Progenitor cell of endocrine pancreas (in vitro differentiated cells): ENCODE measurements at regions not wholly inside any gene's neighbourhood (a gene's known extent, or its start where the extent isn't known, plus 50 kb on each side); places are given as distances from the start of the nearest gene placed in this dataset.

Experiments used
- DNase-seq: peaks from one replicate; pipeline ENCODE4 v3.0.0; 2021; ENCODE audit warnings: low spot score; ENCODE audit not compliant: unreplicated experiment
- H3K27ac Mint-ChIP-seq: 2 replicates; pipeline ENCODE4 v1.8.0; 2021; ENCODE audit warnings: mild to moderate bottlenecking, moderate library complexity, mixed read lengths
- H3K27me3 Mint-ChIP-seq: 2 replicates; pipeline ENCODE4 v1.8.0; 2021; ENCODE audit warnings: mixed read lengths
- H3K36me3 Mint-ChIP-seq: 2 replicates; pipeline ENCODE4 v1.8.0; 2022; ENCODE audit warnings: mixed read lengths; ENCODE audit not compliant: insufficient read depth
- H3K4me1 Mint-ChIP-seq: 2 replicates; pipeline ENCODE4 v1.8.0; 2021; ENCODE audit warnings: low read depth, mixed read lengths
- H3K4me3 Mint-ChIP-seq: 2 replicates; pipeline ENCODE4 v1.8.0; 2021; ENCODE audit warnings: low read depth, mild to moderate bottlenecking, moderate library complexity, mixed read lengths
- H3K9me3 Mint-ChIP-seq: 2 replicates; pipeline ENCODE4 v1.8.0; 2021; ENCODE audit warnings: low read depth, mixed read lengths
- CTCF ChIP-seq: fragments of 200-600 bp; sonication (generic); IDR thresholded peaks from one replicate; pipeline ENCODE4 v1.5.0; 2021; ENCODE audit warnings: antibody characterized with exemption, mild to moderate bottlenecking; ENCODE audit not compliant: unreplicated experiment

- no peaks in the 10 kb centered on the region for H3K36me3 Mint-ChIP-seq
- no peaks in the 10 kb centered on the region for H3K9me3 Mint-ChIP-seq
- no peak for TF ChIP-seq CTCF
- H3K4me3 Mint-ChIP-seq: no peak overlapping the region
- no peak overlapping the region for H3K27ac Mint-ChIP-seq
- H3K4me1 Mint-ChIP-seq: no peaks in the 10 kb centered on the region
- DNase-seq: no peak
- H3K27me3 Mint-ChIP-seq: no peaks in the 10 kb centered on the region
Observed at GRCh38 chr3:134302674-134303073, 52.0 kb upstream of the RYK start.

GRCh38 chr3:134300520-134300919 is 49.9 kb upstream of the RYK start:
- no peak overlapping the region for H3K27ac Mint-ChIP-seq
- H3K4me3 Mint-ChIP-seq: no peak overlapping the region
- no peak for DNase-seq
- H3K27me3 Mint-ChIP-seq: no peaks in the 10 kb centered on the region
- H3K36me3 Mint-ChIP-seq: no peaks in the 10 kb centered on the region
- H3K9me3 Mint-ChIP-seq: peaks cover 7% of the 10 kb centered on the region
- TF ChIP-seq CTCF: peak; percentile 20
- H3K4me1 Mint-ChIP-seq: no peaks in the 10 kb centered on the region
